ENCODE measurements at regions not wholly inside any gene's neighbourhood (a gene's known extent, or its start where the extent isn't known, plus 50 kb on each side); places are given as distances from the start of the nearest gene placed in this dataset.
"Not testable (repeated sequence)": the region's sequence is repeated elsewhere in the genome, so short reads cannot be mapped to it uniquely, and the experiment has no call there.

DNA sequence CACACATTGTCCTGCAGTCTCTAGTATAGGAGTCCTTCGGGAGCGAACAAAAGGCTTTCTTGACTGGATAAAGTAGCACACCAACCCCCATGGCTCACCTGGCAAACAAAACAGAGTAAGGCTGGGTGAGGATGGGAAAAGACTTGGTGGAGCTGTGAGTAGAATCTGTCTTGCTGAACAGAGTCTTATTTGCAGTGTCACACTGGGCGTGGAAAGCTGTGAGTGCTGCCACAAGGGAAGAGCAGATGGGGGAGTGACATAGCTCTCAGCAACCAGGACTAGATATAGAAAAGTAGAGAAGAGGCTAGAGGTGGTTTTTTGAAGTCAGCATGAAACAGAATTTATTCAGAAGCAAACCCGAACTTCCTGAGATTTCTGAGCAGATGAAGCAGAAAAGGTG, 137.2 kb upstream of the ESX1 start:
- no peak overlapping the region for H3K27ac ChIP-seq
- TF ChIP-seq EP300 (IDR thresholded peaks at IDR 0.05) (no peak), POLR2AphosphoS5 (IDR thresholded peaks at IDR 0.05) (no peak), POLR2A (IDR thresholded peaks at IDR 0.05) (no peak)
- TF ChIP-seq, protein P1, sequence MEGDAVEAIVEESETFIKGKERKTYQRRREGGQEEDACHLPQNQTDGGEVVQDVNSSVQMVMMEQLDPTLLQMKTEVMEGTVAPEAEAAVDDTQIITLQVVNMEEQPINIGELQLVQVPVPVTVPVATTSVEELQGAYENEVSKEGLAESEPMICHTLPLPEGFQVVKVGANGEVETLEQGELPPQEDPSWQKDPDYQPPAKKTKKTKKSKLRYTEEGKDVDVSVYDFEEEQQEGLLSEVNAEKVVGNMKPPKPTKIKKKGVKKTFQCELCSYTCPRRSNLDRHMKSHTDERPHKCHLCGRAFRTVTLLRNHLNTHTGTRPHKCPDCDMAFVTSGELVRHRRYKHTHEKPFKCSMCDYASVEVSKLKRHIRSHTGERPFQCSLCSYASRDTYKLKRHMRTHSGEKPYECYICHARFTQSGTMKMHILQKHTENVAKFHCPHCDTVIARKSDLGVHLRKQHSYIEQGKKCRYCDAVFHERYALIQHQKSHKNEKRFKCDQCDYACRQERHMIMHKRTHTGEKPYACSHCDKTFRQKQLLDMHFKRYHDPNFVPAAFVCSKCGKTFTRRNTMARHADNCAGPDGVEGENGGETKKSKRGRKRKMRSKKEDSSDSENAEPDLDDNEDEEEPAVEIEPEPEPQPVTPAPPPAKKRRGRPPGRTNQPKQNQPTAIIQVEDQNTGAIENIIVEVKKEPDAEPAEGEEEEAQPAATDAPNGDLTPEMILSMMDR (IDR thresholded peaks at IDR 0.05): no peak
- no peak for ATAC-seq

GRCh38 chrX:104376937-104377336, 122.2 kb upstream of the ESX1 start:
- Histone ChIP-seq H3K27ac (no peak overlapping the region), H3K4me3 (no peak overlapping the region), H3K36me3 (no peaks in the 10 kb centered on the region), H3K4me1 (no peaks in the 10 kb centered on the region), H3K27me3 (no peaks in the 10 kb centered on the region), H3K9me3 (no peaks in the 10 kb centered on the region)
- ATAC-seq: no peak
- TF ChIP-seq POLR2A (IDR thresholded peaks at IDR 0.05): no peak
- TF ChIP-seq, protein P1 (IDR thresholded peaks at IDR 0.05): no peak
- no peak for TF ChIP-seq EP300 (IDR thresholded peaks at IDR 0.05)
- no peak for TF ChIP-seq POLR2AphosphoS5 (IDR thresholded peaks at IDR 0.05)
- WGBS, 2 donors (ENCODE audit: low coverage in 1 of 2): 78 to 100% methylated on average over 2 of the region's 2 CpGs

More for the DNA sequence above, 137.2 kb upstream of the ESX1 start:
- Histone ChIP-seq H3K4me1 (no peaks in the 10 kb centered on the region), H3K27me3 (no peaks in the 10 kb centered on the region), H3K36me3 (no peaks in the 10 kb centered on the region), H3K4me3 (no peak overlapping the region), H3K9me3 (no peaks in the 10 kb centered on the region)
- 20 to 86% methylated on average over 1 of the region's 4 CpGs for WGBS, 2 donors (ENCODE audit: low coverage in 1 of 2)

GRCh38 chrX:104372547-104372946, 117.8 kb upstream of the ESX1 start:
- no peak for ATAC-seq
- Histone ChIP-seq H3K9me3 (no peaks in the 10 kb centered on the region), H3K4me3 (no peak overlapping the region), H3K4me1 (no peaks in the 10 kb centered on the region), H3K27me3 (no peaks in the 10 kb centered on the region), H3K36me3 (no peaks in the 10 kb centered on the region), H3K27ac (no peak overlapping the region)
- 0% methylated on average over 1 of the region's 1 CpG; no CpG with 5 or more reads in 1 of the 2 donors for WGBS, 2 donors (ENCODE audit: low coverage in 1 of 2)
- no peak for TF ChIP-seq POLR2AphosphoS5 (IDR thresholded peaks at IDR 0.05)
- TF ChIP-seq, protein P1 (IDR thresholded peaks at IDR 0.05): no peak

DNA sequence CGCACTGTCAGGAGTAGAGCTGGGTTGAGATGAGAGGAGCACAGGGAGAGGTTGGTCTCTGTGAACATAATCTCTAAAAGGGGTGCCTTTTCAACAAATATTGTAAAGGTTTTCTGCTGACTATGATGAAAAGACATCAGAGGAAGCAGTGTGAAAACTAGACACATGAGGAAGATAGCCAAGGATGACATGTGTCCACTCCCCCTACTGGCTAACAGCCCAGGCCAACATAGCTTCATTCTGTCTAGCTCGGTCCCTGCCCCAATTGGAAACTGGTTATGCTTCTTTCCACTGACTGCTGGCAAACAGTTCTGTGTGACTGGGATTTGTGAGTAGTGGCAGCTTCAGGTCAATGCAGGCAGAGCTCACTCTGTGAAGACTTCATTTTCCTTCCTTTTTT, 115.4 kb upstream of the ESX1 start:
- Histone ChIP-seq H3K9me3 (no peaks in the 10 kb centered on the region), H3K4me1 (no peaks in the 10 kb centered on the region), H3K4me3 (no peak overlapping the region), H3K27me3 (no peaks in the 10 kb centered on the region), H3K27ac (no peak overlapping the region), H3K36me3 (no peaks in the 10 kb centered on the region)
- 25 to 67% methylated on average over 1 to 2 of the region's 2 CpGs for WGBS, 2 donors (ENCODE audit: low coverage in 1 of 2)
- ATAC-seq: no peak
- TF ChIP-seq POLR2A (IDR thresholded peaks at IDR 0.05): no peak

- not testable (repeated sequence) for H3K9me3 ChIP-seq, ATAC-seq, H3K4me1 ChIP-seq, H3K27ac ChIP-seq, H3K36me3 ChIP-seq, H3K4me3 ChIP-seq, H3K27me3 ChIP-seq
- WGBS, 2 donors (ENCODE audit: low coverage in 1 of 2): 75 to 100% methylated on average over 2 of the region's 2 CpGs
Observed at GRCh38 chrX:104360774-104361173, 106.0 kb upstream of the ESX1 start.

DNA sequence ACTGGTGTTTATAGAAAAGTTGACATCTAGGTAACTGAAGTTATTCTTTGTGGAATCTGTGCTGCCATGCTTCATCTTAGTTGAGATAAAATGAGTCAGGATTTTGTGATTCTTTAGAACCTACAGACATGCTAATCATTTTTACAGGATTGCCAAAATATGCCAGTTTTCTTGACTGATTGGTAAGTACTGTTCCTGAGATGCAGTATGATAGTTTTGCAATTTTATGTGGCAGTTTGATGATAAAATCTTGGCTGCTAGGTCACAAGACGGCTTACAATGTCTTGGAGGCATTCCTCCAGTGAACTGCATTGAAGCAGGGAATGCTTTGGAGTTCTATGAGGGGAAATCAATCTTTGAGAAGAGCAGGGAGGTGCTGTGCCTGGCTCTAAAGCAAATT, 104.4 kb upstream of the ESX1 start:
- Histone ChIP-seq H3K9me3 (no peaks in the 10 kb centered on the region), H3K27ac (no peak overlapping the region), H3K4me1 (no peaks in the 10 kb centered on the region), H3K36me3 (no peaks in the 10 kb centered on the region), H3K4me3 (no peak overlapping the region), H3K27me3 (no peaks in the 10 kb centered on the region)
- WGBS, 2 donors (ENCODE audit: low coverage in 1 of 2): 0% methylated on average over 1 of the region's 1 CpG; no CpG with 5 or more reads in 1 of the 2 donors
- no peak for ATAC-seq
- TF ChIP-seq POLR2AphosphoS5 (IDR thresholded peaks at IDR 0.05) (no peak), EP300 (IDR thresholded peaks at IDR 0.05) (no peak)
- TF ChIP-seq, protein P1 (IDR thresholded peaks at IDR 0.05): no peak

Measured in gastroesophageal sphincter (tissue), 4 donors.